Stomach (tissue), 4 donors: ENCODE measurements at regions not wholly inside any gene's neighbourhood (a gene's known extent, or its start where the extent isn't known, plus 50 kb on each side); places are given as distances from the start of the nearest gene placed in this dataset.

Experiments
- POLR2A ChIP-seq, 4 donors: fragments of 450-650 bp; IDR thresholded peaks; one replicate each; pipeline ENCODE4 v1.6.1; 2016; ENCODE audit warnings: antibody characterized with exemption in 4 of 4, control low read depth in 2 of 4, mild to moderate bottlenecking in 1 of 4, moderate library complexity in 1 of 4
- TF ChIP-seq, protein P1 (sequence below), 7 experiments: fragments of 450-650 bp in 4 of 7; fragments of 200-600 bp in 3 of 7; sonication (generic) in 3 of 7; IDR thresholded peaks; one replicate each; pipeline ENCODE4 v1.5.1; 2016 to 2019; ENCODE audit warnings: antibody characterized with exemption in 7 of 7, control low read depth in 2 of 7, mild to moderate bottlenecking in 1 of 7

DNA sequence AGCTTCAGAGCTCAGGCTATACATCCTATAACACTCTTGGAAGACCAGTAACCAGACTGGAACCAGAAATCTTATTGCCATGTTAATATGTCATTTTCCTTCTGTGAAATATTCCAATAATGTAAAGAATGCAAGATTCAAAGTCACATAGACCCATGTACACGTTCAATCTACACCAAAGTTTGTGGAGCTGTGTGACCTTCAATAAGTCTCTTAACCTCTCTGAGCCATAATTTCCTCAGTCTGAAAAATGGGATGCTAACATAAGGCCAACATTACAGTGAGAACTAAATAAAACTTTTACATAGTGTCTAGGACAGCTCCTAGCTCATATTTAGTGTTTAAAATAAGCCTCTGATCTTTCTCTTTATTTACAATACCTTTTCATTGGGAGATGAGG, 70.4 kb downstream of the ARRDC3 start:
- TF ChIP-seq POLR2A (IDR thresholded peaks at IDR 0.05) = no peak
- TF ChIP-seq, protein P1, sequence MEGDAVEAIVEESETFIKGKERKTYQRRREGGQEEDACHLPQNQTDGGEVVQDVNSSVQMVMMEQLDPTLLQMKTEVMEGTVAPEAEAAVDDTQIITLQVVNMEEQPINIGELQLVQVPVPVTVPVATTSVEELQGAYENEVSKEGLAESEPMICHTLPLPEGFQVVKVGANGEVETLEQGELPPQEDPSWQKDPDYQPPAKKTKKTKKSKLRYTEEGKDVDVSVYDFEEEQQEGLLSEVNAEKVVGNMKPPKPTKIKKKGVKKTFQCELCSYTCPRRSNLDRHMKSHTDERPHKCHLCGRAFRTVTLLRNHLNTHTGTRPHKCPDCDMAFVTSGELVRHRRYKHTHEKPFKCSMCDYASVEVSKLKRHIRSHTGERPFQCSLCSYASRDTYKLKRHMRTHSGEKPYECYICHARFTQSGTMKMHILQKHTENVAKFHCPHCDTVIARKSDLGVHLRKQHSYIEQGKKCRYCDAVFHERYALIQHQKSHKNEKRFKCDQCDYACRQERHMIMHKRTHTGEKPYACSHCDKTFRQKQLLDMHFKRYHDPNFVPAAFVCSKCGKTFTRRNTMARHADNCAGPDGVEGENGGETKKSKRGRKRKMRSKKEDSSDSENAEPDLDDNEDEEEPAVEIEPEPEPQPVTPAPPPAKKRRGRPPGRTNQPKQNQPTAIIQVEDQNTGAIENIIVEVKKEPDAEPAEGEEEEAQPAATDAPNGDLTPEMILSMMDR (IDR thresholded peaks at IDR 0.05) = no peak
